SK-N-SH treated with all-trans-retinoic acid at 6 μM for 48 hours (cell line): ENCODE measurements at regions not wholly inside any gene's neighbourhood (a gene's known extent, or its start where the extent isn't known, plus 50 kb on each side); places are given as distances from the start of the nearest gene placed in this dataset.

Source experiments
- BACH2 ChIP-seq: fragments of 250-450 bp; sonication (Bioruptor Pico); IDR thresholded peaks from 2 replicates; pipeline ENCODE4 v1.9.0; 2021; ENCODE audit warnings: mild to moderate bottlenecking, borderline replicate concordance
- CSRNP3 ChIP-seq: fragments of 250-450 bp; sonication (Bioruptor Pico); IDR thresholded peaks from 2 replicates; pipeline ENCODE4 v1.5.1; 2021; ENCODE audit warnings: mild to moderate bottlenecking, moderate library complexity

GRCh38 chr5:148739023-148739422 lies 84.7 kb upstream of the HTR4 start:
- no peak for TF ChIP-seq CSRNP3 (CRISPR knock-in tag)
- TF ChIP-seq BACH2 (CRISPR knock-in tag) = no peak
